GM12878 (cell line): ENCODE measurements at regions not wholly inside any gene's neighbourhood (a gene's known extent, or its start where the extent isn't known, plus 50 kb on each side); places are given as distances from the start of the nearest gene placed in this dataset.

Source experiments
- ATAC-seq: fragments of 200-7000 bp; cut with Tn5 transposase; 3 replicates; pipeline ENCODE4 v1.9.1; 2020; ENCODE audit warnings: mild to moderate bottlenecking, moderate library complexity
- BruUV-seq: library from RNA; stranded (reverse); fragments of 400-500 nt; replicated peaks from 2 replicates; lab custom pipeline; 2021; lab: Mats Ljungman, UMichigan
- CTCF ChIA-PET: fragments of 300-600 bp; sonication (Branson Sonifier 250); formaldehyde crosslinking; extraction: SDS; loops from one replicate; lab custom pipeline; 2021; ENCODE audit warnings: inconsistent platforms; lab: Yijun Ruan, JAX
- POLR2A ChIA-PET: fragments of 350-600 bp; formaldehyde crosslinking; extraction: SDS; loops from one replicate; lab custom pipeline; 2021; ENCODE audit warnings: inconsistent platforms; lab: Charles Lee
- RAD21 ChIA-PET: fragments of 300-600 bp; sonication (Branson Sonifier 250); formaldehyde crosslinking; loops from one replicate; lab custom pipeline; 2023; ENCODE audit warnings: antibody characterized with exemption; ENCODE audit not compliant: unreplicated experiment; lab: Charles Lee
- SMC1A ChIA-PET: fragments of 300-600 bp; sonication (Branson Sonifier 250); formaldehyde crosslinking; loops from one replicate; lab custom pipeline; 2023; ENCODE audit not compliant: unreplicated experiment, uncharacterized antibody; lab: Charles Lee
- DNase-seq: peaks from one replicate; pipeline ENCODE4 v3.0.0-alpha.2; 2011; ENCODE audit warnings: low read depth, low spot score
- FAIRE-seq: peaks from 3 replicates; lab custom pipeline; 2011; peaks lifted over from hg19 to GRCh38; lab: Jason Lieb, UNC
- H2AFZ ChIP-seq: 2 replicates; pipeline ENCODE4 v1.6.0; 2011; ENCODE audit warnings: low read depth, low read length, control low read depth; ENCODE audit not compliant: control insufficient read depth
- H3K27ac ChIP-seq: 2 replicates; pipeline ENCODE4 v1.5.1; 2011; ENCODE audit warnings: control low read depth; ENCODE audit not compliant: control insufficient read depth, insufficient read depth
- H3K27me3 ChIP-seq, 2 experiments: replicated peaks in 1 of 2; 2 replicates each; pipeline versions ENCODE4 v1.6.0 to v1.6.1; 2011; ENCODE audit warnings: low read length in 1 of 2; ENCODE audit not compliant: control insufficient read depth in 2 of 2, insufficient read depth in 2 of 2
- H3K36me3 ChIP-seq, 2 experiments: 2 replicates each; pipeline ENCODE4 v1.5.1; 2011; ENCODE audit warnings: low read length in 1 of 2; ENCODE audit not compliant: control insufficient read depth in 2 of 2, insufficient read depth in 2 of 2
- H3K4me1 ChIP-seq: 2 replicates; pipeline ENCODE4 v1.6.1; 2011; ENCODE audit warnings: mild to moderate bottlenecking, low read length, moderate library complexity, mixed read lengths; ENCODE audit not compliant: control insufficient read depth, insufficient read depth
- H3K4me2 ChIP-seq: 2 replicates; pipeline ENCODE4 v1.6.0; 2011; ENCODE audit warnings: control low read depth; ENCODE audit not compliant: control insufficient read depth, insufficient read depth
- H3K4me3 ChIP-seq: fragments of 200-600 bp; sonication (generic); 2 replicates; pipeline ENCODE4 v1.5.1; 2016
- H3K79me2 ChIP-seq: 2 replicates; pipeline ENCODE4 v1.6.0; 2011; ENCODE audit warnings: low read length; ENCODE audit not compliant: control insufficient read depth, insufficient read depth
- H3K9ac ChIP-seq: 2 replicates; pipeline ENCODE4 v1.8.0; 2011; ENCODE audit warnings: low read length, control low read depth, mixed read lengths; ENCODE audit not compliant: control insufficient read depth, insufficient read depth
- H3K9me3 ChIP-seq: replicated peaks from 3 replicates; pipeline ENCODE4 v1.5.1; 2011; ENCODE audit warnings: mild to moderate bottlenecking, low read length; ENCODE audit not compliant: control insufficient read depth, insufficient read depth
- H4K20me1 ChIP-seq: 2 replicates; pipeline ENCODE4 v1.6.0; 2011; ENCODE audit not compliant: control insufficient read depth, insufficient read depth
- CEBPZ ChIP-seq: fragments of 150-350 bp; IDR thresholded peaks from 2 replicates; pipeline ENCODE4 v1.6.1; 2016; ENCODE audit warnings: low read depth, low read length
- JUNB ChIP-seq: IDR thresholded peaks from 2 replicates; pipeline ENCODE4 v1.6.1; 2016; ENCODE audit warnings: antibody characterized with exemption, mild to moderate bottlenecking
- MEF2A ChIP-seq: IDR thresholded peaks from 2 replicates; pipeline ENCODE4 v1.6.1; 2011; ENCODE audit warnings: low read depth, mild to moderate bottlenecking, low read length, moderate library complexity; ENCODE audit not compliant: insufficient read depth
- SMAD1 ChIP-seq: fragments of 450-650 bp; IDR thresholded peaks from 2 replicates; pipeline ENCODE4 v1.6.1; 2018; ENCODE audit warnings: mild to moderate bottlenecking, low read depth; ENCODE audit not compliant: partially characterized antibody
- SREBF1 ChIP-seq: IDR thresholded peaks from 2 replicates; pipeline ENCODE4 v1.6.1; 2012; ENCODE audit warnings: mild to moderate bottlenecking, low read length
- TARDBP ChIP-seq: IDR thresholded peaks from 2 replicates; pipeline ENCODE4 v1.6.1; 2016; ENCODE audit warnings: borderline replicate concordance
- TCF12 ChIP-seq: IDR thresholded peaks from 2 replicates; pipeline ENCODE4 v1.6.1; 2011; ENCODE audit warnings: low read depth, mild to moderate bottlenecking, low read length
- YBX1 ChIP-seq: fragments of 450-650 bp; IDR thresholded peaks from 2 replicates; pipeline ENCODE4 v1.6.1; 2016; ENCODE audit warnings: antibody characterized with exemption
- ZNF207 ChIP-seq: fragments of 450-650 bp; IDR thresholded peaks from 2 replicates; pipeline ENCODE4 v1.6.1; 2014; ENCODE audit warnings: antibody characterized with exemption, mild to moderate bottlenecking, borderline replicate concordance
- WGBS: methylation state at CpG from one replicate; pipeline ENCODE4 v1.1.6; 2016; ENCODE audit warnings: low lambda C conversion rate; ENCODE audit not compliant: insufficient replicate concordance, insufficient coverage; ENCODE audit errors: missing lambda C conversion rate; 5-methylcytosine and 5-hydroxymethylcytosine counted together
- in situ Hi-C: fragments of 300-500 bp; cut with MboI; formaldehyde crosslinking; loops from 9 replicates; pipeline ENCODE4 v1.14.3; 2018; ENCODE audit warnings: mixed read lengths
- intact Hi-C: fragments of 100-400 bp; cut with micrococcal nuclease; formaldehyde crosslinking; loops from one replicate; pipeline ENCODE4 v1.14.2; 2022; ENCODE audit not compliant: unreplicated experiment
- TF ChIP-seq, protein P1 (sequence below): fragments of 450-650 bp; IDR thresholded peaks from 2 replicates; pipeline ENCODE4 v1.6.1; 2014; ENCODE audit warnings: mild to moderate bottlenecking
- TF ChIP-seq, protein P2 (sequence below): fragments of 450-650 bp; IDR thresholded peaks from 2 replicates; pipeline ENCODE4 v1.6.1; 2017; ENCODE audit warnings: low read depth, mild to moderate bottlenecking, moderate library complexity
- TF ChIP-seq, protein P3 (sequence below): fragments of 450-650 bp; IDR thresholded peaks from 2 replicates; pipeline ENCODE4 v1.6.1; 2017; ENCODE audit warnings: mild to moderate bottlenecking, low read depth, inconsistent platforms; ENCODE audit not compliant: poor library complexity, severe bottlenecking

DNA sequence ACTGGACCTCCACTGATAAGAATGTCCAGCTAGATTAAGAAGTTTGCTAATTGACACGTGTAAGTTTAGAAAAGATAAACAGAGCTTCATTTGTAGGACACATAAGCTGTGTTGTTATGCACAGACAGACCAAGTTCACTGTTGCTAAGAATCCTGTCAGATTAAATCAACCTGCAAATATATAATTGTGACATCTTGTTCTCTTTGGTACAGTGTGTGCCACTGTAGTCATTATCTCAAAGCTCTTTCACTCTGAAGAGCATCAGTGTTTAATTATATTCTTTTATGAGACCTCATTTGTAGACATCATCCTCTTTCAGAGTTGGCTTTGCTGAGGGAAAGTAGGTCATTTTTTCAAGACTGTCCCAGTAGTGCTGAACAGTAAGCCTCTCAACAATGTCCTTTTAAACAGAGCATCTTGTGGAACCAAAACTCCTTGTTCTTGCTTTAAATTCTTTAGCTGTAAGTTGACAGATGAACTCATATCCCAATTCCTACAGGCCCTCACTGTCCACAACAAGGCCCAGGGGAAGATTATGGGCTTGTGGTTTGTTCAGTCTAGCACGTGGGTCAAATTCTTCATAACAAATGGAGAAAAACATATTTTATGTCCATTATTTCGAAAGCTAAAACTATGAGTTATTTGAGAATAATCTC, 252.4 kb downstream of the HDGFL1 start:
- DNase-seq (no peak), FAIRE-seq (no peak), ATAC-seq (no peak)
- Histone ChIP-seq H3K4me2 (no peak overlapping the region), H2AFZ (no peak overlapping the region), H4K20me1 (no peaks in the 10 kb centered on the region), H3K9ac (no peak overlapping the region), H3K4me1 (no peaks in the 10 kb centered on the region), H3K9me3 (no peaks in the 10 kb centered on the region), H3K27ac (no peak overlapping the region), H3K27me3 (no peaks in the 10 kb centered on the region), H3K79me2 (no peaks in the 10 kb centered on the region), H3K4me3 (no peak overlapping the region), H3K36me3 (no peaks in the 10 kb centered on the region)
- RAD21 ChIA-PET, result interaction anchor here (0.6 kb wide), 1 partner anchor 1145 kb away, joined by 3 read pairs; no protein-coding TSS in a partner anchor
- in situ Hi-C loops (no loop called here), intact Hi-C loops (no loop called here)
- POLR2A ChIA-PET, result no interaction called here
- WGBS, result 2% methylated on average over 3 of the region's 3 CpGs
- SMC1A ChIA-PET, result interaction anchor here (0.7 to 1.0 kb wide), 3 partner anchors 8 to 197 kb away, joined by 3 read pairs; no protein-coding TSS in a partner anchor
- CTCF ChIA-PET, result interaction anchor here (0.7 kb wide), 1 partner anchor 47 kb away, joined by 3 read pairs; no protein-coding TSS in a partner anchor
- TF ChIP-seq SMAD1 (no peak), CEBPZ (no peak), TARDBP (no peak), YBX1 (no peak), JUNB (no peak), ZNF207 (no peak), SREBF1 (no peak), MEF2A (no peak), TCF12 (no peak)
- TF ChIP-seq, protein P1, sequence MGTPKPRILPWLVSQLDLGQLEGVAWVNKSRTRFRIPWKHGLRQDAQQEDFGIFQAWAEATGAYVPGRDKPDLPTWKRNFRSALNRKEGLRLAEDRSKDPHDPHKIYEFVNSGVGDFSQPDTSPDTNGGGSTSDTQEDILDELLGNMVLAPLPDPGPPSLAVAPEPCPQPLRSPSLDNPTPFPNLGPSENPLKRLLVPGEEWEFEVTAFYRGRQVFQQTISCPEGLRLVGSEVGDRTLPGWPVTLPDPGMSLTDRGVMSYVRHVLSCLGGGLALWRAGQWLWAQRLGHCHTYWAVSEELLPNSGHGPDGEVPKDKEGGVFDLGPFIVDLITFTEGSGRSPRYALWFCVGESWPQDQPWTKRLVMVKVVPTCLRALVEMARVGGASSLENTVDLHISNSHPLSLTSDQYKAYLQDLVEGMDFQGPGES, result no peak
- TF ChIP-seq, protein P2, sequence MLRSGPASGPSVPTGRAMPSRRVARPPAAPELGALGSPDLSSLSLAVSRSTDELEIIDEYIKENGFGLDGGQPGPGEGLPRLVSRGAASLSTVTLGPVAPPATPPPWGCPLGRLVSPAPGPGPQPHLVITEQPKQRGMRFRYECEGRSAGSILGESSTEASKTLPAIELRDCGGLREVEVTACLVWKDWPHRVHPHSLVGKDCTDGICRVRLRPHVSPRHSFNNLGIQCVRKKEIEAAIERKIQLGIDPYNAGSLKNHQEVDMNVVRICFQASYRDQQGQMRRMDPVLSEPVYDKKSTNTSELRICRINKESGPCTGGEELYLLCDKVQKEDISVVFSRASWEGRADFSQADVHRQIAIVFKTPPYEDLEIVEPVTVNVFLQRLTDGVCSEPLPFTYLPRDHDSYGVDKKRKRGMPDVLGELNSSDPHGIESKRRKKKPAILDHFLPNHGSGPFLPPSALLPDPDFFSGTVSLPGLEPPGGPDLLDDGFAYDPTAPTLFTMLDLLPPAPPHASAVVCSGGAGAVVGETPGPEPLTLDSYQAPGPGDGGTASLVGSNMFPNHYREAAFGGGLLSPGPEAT, result no peak
- TF ChIP-seq, protein P3, sequence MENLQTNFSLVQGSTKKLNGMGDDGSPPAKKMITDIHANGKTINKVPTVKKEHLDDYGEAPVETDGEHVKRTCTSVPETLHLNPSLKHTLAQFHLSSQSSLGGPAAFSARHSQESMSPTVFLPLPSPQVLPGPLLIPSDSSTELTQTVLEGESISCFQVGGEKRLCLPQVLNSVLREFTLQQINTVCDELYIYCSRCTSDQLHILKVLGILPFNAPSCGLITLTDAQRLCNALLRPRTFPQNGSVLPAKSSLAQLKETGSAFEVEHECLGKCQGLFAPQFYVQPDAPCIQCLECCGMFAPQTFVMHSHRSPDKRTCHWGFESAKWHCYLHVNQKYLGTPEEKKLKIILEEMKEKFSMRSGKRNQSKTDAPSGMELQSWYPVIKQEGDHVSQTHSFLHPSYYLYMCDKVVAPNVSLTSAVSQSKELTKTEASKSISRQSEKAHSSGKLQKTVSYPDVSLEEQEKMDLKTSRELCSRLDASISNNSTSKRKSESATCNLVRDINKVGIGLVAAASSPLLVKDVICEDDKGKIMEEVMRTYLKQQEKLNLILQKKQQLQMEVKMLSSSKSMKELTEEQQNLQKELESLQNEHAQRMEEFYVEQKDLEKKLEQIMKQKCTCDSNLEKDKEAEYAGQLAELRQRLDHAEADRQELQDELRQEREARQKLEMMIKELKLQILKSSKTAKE, result no peak
- BruUV-seq, result no TSS peak
